ENCODE measurements at regions not wholly inside any gene's neighbourhood (a gene's known extent, or its start where the extent isn't known, plus 50 kb on each side); places are given as distances from the start of the nearest gene placed in this dataset.

- H3K4me3 ChIP-seq (replicated peaks; ENCODE audit: insufficient read depth, low read length): no peak overlapping the region
- H3K27me3 ChIP-seq (ENCODE audit: insufficient read depth, poor library complexity, severe bottlenecking): no peaks in the 10 kb centered on the region
- H3K27ac ChIP-seq (replicated peaks): no peak overlapping the region
- TF ChIP-seq GABPA (IDR thresholded peaks at IDR 0.05; ENCODE audit: low read depth): no peak
- no peak for TF ChIP-seq REST (IDR thresholded peaks at IDR 0.05; ENCODE audit: insufficient replicate concordance, low read depth)
- no peak for TF ChIP-seq CTCF (IDR thresholded peaks at IDR 0.05; ENCODE audit: insufficient read depth, low read length)
- TF ChIP-seq SPI1 (IDR thresholded peaks at IDR 0.05; ENCODE audit: borderline replicate concordance, low read depth): no peak
- TF ChIP-seq POLR2AphosphoS5 (IDR thresholded peaks at IDR 0.05; ENCODE audit: low read depth): no peak
- DNase-seq (ENCODE audit: low read depth in 1 of 2, low spot score in 1 of 2): no peak
Measured at GRCh38 chr2:180601016-180601415, 379.4 kb upstream of the UBE2E3 start.

GRCh38 chr2:180599804-180600203 lies 380.6 kb upstream of the UBE2E3 start:
- no peak overlapping the region for H3K4me3 ChIP-seq (replicated peaks; ENCODE audit: insufficient read depth, low read length)
- TF ChIP-seq REST (IDR thresholded peaks at IDR 0.05; ENCODE audit: insufficient replicate concordance, low read depth) (no peak), POLR2AphosphoS5 (IDR thresholded peaks at IDR 0.05; ENCODE audit: low read depth) (no peak), CTCF (IDR thresholded peaks at IDR 0.05; ENCODE audit: insufficient read depth, low read length) (no peak), GABPA (IDR thresholded peaks at IDR 0.05; ENCODE audit: low read depth) (no peak), SPI1 (IDR thresholded peaks at IDR 0.05; ENCODE audit: borderline replicate concordance, low read depth) (no peak)
- H3K27ac ChIP-seq (replicated peaks): no peak overlapping the region
- no peak for DNase-seq (ENCODE audit: low read depth in 1 of 2, low spot score in 1 of 2)
- no peaks in the 10 kb centered on the region for H3K27me3 ChIP-seq (ENCODE audit: insufficient read depth, poor library complexity, severe bottlenecking)

- Histone ChIP-seq H3K27me3 (ENCODE audit: insufficient read depth, poor library complexity, severe bottlenecking) (no peaks in the 10 kb centered on the region), H3K27ac (replicated peaks) (no peak overlapping the region), H3K4me3 (replicated peaks; ENCODE audit: insufficient read depth, low read length) (no peak overlapping the region)
- no peak for DNase-seq (ENCODE audit: low read depth in 1 of 2, low spot score in 1 of 2)
- TF ChIP-seq SPI1 (IDR thresholded peaks at IDR 0.05; ENCODE audit: borderline replicate concordance, low read depth): no peak
- TF ChIP-seq CTCF (IDR thresholded peaks at IDR 0.05; ENCODE audit: insufficient read depth, low read length): no peak
- no peak for TF ChIP-seq GABPA (IDR thresholded peaks at IDR 0.05; ENCODE audit: low read depth)
- no peak for TF ChIP-seq POLR2AphosphoS5 (IDR thresholded peaks at IDR 0.05; ENCODE audit: low read depth)
- no peak for TF ChIP-seq REST (IDR thresholded peaks at IDR 0.05; ENCODE audit: insufficient replicate concordance, low read depth)
Measured at GRCh38 chr2:180597179-180597578, 383.2 kb upstream of the UBE2E3 start.
